ENCODE measurements at regions not wholly inside any gene's neighbourhood (a gene's known extent, or its start where the extent isn't known, plus 50 kb on each side); places are given as distances from the start of the nearest gene placed in this dataset.
"Not testable (repeated sequence)": the region's sequence is repeated elsewhere in the genome, so short reads cannot be mapped to it uniquely, and the experiment has no call there.

DNA sequence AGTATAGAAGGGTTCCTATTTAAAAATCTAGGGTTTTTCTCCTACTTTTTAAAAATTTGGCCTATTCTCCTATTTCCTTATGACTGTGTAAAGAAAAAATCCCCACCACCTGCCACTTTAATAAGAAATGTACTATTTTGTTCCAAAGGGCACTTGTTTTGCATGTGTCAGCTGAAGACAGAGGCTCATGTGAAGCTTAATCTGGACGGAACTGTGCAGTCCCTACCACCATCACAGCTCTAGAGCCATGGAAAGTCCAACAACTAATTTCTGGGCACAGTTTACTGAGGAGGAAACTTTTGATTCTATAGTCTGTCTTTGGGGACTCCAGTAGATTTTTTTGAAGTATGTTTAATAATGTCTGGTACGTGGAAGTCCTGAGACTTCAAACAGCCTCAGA lies 60.0 kb upstream of the AHI1 start:
- H3K27me3 ChIP-seq (ENCODE audit: insufficient read depth) = no peaks in the 10 kb centered on the region
- no peaks in the 10 kb centered on the region for H3K9me2 ChIP-seq (ENCODE audit: insufficient read depth)
- peaks cover 4% of the 10 kb centered on the region for H3K27me3 Mint-ChIP-seq (ENCODE audit: insufficient read depth, low read depth, poor library complexity)
- no peaks in the 10 kb centered on the region for H4K20me1 ChIP-seq (replicated peaks; ENCODE audit: insufficient read depth)
- no peaks in the 10 kb centered on the region for H3K4me1 ChIP-seq (ENCODE audit: insufficient read depth)
- H3K4me3 ChIP-seq = no peak overlapping the region
- H3K36me3 Mint-ChIP-seq (ENCODE audit: low read depth) = no peaks in the 10 kb centered on the region
- no peak for TF ChIP-seq EZH2phosphoT487 (IDR thresholded peaks at IDR 0.05; ENCODE audit: unreplicated experiment)
- TF ChIP-seq EZH2 (IDR thresholded peaks at IDR 0.05; ENCODE audit: low read depth, unreplicated experiment) = no peak
- TF ChIP-seq ZNF114 (CRISPR knock-in tag; IDR thresholded peaks at IDR 0.05) = no peak
- no peak for TF ChIP-seq STAT1 (IDR thresholded peaks at IDR 0.05; ENCODE audit: unreplicated experiment)
- TF ChIP-seq, protein P1, sequence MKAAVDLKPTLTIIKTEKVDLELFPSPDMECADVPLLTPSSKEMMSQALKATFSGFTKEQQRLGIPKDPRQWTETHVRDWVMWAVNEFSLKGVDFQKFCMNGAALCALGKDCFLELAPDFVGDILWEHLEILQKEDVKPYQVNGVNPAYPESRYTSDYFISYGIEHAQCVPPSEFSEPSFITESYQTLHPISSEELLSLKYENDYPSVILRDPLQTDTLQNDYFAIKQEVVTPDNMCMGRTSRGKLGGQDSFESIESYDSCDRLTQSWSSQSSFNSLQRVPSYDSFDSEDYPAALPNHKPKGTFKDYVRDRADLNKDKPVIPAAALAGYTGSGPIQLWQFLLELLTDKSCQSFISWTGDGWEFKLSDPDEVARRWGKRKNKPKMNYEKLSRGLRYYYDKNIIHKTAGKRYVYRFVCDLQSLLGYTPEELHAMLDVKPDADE (IDR thresholded peaks at IDR 0.05) = no peak
- no peak for TF ChIP-seq CREB1 (CRISPR knock-in tag; IDR thresholded peaks at IDR 0.05; ENCODE audit: low read depth)
- TF ChIP-seq NANOG (IDR thresholded peaks at IDR 0.05; ENCODE audit: borderline replicate concordance) = no peak
- TF ChIP-seq, protein P2, sequence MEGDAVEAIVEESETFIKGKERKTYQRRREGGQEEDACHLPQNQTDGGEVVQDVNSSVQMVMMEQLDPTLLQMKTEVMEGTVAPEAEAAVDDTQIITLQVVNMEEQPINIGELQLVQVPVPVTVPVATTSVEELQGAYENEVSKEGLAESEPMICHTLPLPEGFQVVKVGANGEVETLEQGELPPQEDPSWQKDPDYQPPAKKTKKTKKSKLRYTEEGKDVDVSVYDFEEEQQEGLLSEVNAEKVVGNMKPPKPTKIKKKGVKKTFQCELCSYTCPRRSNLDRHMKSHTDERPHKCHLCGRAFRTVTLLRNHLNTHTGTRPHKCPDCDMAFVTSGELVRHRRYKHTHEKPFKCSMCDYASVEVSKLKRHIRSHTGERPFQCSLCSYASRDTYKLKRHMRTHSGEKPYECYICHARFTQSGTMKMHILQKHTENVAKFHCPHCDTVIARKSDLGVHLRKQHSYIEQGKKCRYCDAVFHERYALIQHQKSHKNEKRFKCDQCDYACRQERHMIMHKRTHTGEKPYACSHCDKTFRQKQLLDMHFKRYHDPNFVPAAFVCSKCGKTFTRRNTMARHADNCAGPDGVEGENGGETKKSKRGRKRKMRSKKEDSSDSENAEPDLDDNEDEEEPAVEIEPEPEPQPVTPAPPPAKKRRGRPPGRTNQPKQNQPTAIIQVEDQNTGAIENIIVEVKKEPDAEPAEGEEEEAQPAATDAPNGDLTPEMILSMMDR (conservative IDR thresholded peaks at IDR 0.05; ENCODE audit: low read depth in 2 of 2) = no peak
- TF ChIP-seq, protein P3, sequence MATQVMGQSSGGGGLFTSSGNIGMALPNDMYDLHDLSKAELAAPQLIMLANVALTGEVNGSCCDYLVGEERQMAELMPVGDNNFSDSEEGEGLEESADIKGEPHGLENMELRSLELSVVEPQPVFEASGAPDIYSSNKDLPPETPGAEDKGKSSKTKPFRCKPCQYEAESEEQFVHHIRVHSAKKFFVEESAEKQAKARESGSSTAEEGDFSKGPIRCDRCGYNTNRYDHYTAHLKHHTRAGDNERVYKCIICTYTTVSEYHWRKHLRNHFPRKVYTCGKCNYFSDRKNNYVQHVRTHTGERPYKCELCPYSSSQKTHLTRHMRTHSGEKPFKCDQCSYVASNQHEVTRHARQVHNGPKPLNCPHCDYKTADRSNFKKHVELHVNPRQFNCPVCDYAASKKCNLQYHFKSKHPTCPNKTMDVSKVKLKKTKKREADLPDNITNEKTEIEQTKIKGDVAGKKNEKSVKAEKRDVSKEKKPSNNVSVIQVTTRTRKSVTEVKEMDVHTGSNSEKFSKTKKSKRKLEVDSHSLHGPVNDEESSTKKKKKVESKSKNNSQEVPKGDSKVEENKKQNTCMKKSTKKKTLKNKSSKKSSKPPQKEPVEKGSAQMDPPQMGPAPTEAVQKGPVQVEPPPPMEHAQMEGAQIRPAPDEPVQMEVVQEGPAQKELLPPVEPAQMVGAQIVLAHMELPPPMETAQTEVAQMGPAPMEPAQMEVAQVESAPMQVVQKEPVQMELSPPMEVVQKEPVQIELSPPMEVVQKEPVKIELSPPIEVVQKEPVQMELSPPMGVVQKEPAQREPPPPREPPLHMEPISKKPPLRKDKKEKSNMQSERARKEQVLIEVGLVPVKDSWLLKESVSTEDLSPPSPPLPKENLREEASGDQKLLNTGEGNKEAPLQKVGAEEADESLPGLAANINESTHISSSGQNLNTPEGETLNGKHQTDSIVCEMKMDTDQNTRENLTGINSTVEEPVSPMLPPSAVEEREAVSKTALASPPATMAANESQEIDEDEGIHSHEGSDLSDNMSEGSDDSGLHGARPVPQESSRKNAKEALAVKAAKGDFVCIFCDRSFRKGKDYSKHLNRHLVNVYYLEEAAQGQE (IDR thresholded peaks at IDR 0.05; ENCODE audit: unreplicated experiment) = no peak
- no peak for TF ChIP-seq POLR2AphosphoS5 (IDR thresholded peaks at IDR 0.05; ENCODE audit: low read depth)
- no peaks in the 10 kb centered on the region for H3K9me3 Mint-ChIP-seq
- H3F3A ChIP-seq (replicated peaks; ENCODE audit: low read depth) = no peaks in the 10 kb centered on the region
- H3K4me3 Mint-ChIP-seq = no peak overlapping the region
- H3K27ac Mint-ChIP-seq = no peak overlapping the region
- no peak for DNase-seq (ENCODE audit: low spot score)
- no peak overlapping the region for H3K27ac ChIP-seq (ENCODE audit: low read depth)
- no peak overlapping the region for H3K4me2 ChIP-seq
- peak overlapping the region; percentile 49; the same call in 1 of the 2 replicates for H2AFZ ChIP-seq
- H3K36me3 ChIP-seq (ENCODE audit: insufficient read depth) = no peaks in the 10 kb centered on the region
- no peaks in the 10 kb centered on the region for H3K79me2 ChIP-seq (replicated peaks; ENCODE audit: insufficient read depth)
- H3K4me1 Mint-ChIP-seq = no peaks in the 10 kb centered on the region
- no peak for ATAC-seq

DNA sequence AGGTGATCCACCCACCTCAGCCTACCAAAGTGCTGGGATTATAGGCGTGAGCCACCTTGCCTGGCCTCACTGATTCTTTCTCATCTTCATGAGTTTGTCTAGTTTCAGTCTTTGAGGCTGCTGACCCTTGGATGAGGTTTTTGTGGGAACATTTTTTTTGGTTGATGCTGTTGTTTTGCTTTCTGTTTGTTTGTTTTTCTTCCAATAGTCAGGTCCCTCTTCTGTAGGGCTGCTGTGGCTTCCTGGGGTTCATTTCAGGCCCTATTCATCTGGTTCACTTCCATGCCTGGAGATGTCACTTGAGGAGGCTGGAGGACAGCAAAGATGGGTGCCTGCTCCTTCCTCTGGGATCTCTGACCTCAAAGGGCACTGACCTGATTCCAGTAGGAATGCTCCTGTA lies 68.1 kb upstream of the AHI1 start:
- not testable (repeated sequence) for H3K79me2 ChIP-seq (replicated peaks; ENCODE audit: insufficient read depth); H3K4me2 ChIP-seq; H3K9me3 Mint-ChIP-seq; H3K4me1 Mint-ChIP-seq; H3K27me3 ChIP-seq (ENCODE audit: insufficient read depth); H4K20me1 ChIP-seq (replicated peaks; ENCODE audit: insufficient read depth); H3K4me3 ChIP-seq; H3K27ac Mint-ChIP-seq; H3K27me3 Mint-ChIP-seq (ENCODE audit: insufficient read depth, low read depth, poor library complexity); ATAC-seq; DNase-seq (ENCODE audit: low spot score); H3F3A ChIP-seq (replicated peaks; ENCODE audit: low read depth); H3K36me3 Mint-ChIP-seq (ENCODE audit: low read depth); H3K4me1 ChIP-seq (ENCODE audit: insufficient read depth); H3K36me3 ChIP-seq (ENCODE audit: insufficient read depth); H2AFZ ChIP-seq; H3K4me3 Mint-ChIP-seq; H3K27ac ChIP-seq (ENCODE audit: low read depth); H3K9me2 ChIP-seq (ENCODE audit: insufficient read depth)

Measured in GM23338 (cell line).